Naive B cell (primary cell): ENCODE measurements at regions not wholly inside any gene's neighbourhood (a gene's known extent, or its start where the extent isn't known, plus 50 kb on each side); places are given as distances from the start of the nearest gene placed in this dataset.

ENCODE experiments used
- ATAC-seq, 2 donors: fragments of 150-1000 bp; cut with Tn5 transposase; 2 replicates each; pipeline ENCODE4 v1.10.0; 2021; ENCODE audit warnings: low read depth in 2 of 2, mild to moderate bottlenecking in 2 of 2, moderate library complexity in 2 of 2
- DNase-seq: peaks from one replicate; pipeline ENCODE4 v3.0.0; 2022
- H3K27ac Mint-ChIP-seq, 6 donors: one replicate each; pipeline ENCODE4 v1.8.0; 2020 to 2022; ENCODE audit warnings: mild to moderate bottlenecking in 6 of 6, mixed read lengths in 6 of 6, moderate library complexity in 5 of 6, inconsistent platforms in 2 of 6
- H3K27me3 Mint-ChIP-seq, 3 donors: one replicate each; pipeline ENCODE4 v1.8.0; 2021 to 2022; ENCODE audit warnings: mixed read lengths in 3 of 3, mild to moderate bottlenecking in 1 of 3
- H3K36me3 Mint-ChIP-seq, 2 donors: one replicate each; pipeline ENCODE4 v1.8.0; 2020 to 2022; ENCODE audit warnings: mixed read lengths in 2 of 2, inconsistent platforms in 1 of 2, mild to moderate bottlenecking in 1 of 2
- H3K4me1 Mint-ChIP-seq, 3 donors: one replicate each; pipeline ENCODE4 v1.8.0; 2020 to 2022; ENCODE audit warnings: mixed read lengths in 3 of 3, inconsistent platforms in 1 of 3, mild to moderate bottlenecking in 1 of 3, moderate library complexity in 1 of 3
- H3K4me3 Mint-ChIP-seq, 8 donors: one replicate each; pipeline ENCODE4 v1.8.0; 2020 to 2022; ENCODE audit warnings: mild to moderate bottlenecking in 8 of 8, mixed read lengths in 8 of 8, moderate library complexity in 8 of 8, inconsistent platforms in 2 of 8
- H3K9me3 Mint-ChIP-seq, 7 donors: one replicate each; pipeline ENCODE4 v1.8.0; 2020 to 2022; ENCODE audit warnings: mixed read lengths in 7 of 7, mild to moderate bottlenecking in 5 of 7, inconsistent platforms in 2 of 7, moderate library complexity in 1 of 7

DNA sequence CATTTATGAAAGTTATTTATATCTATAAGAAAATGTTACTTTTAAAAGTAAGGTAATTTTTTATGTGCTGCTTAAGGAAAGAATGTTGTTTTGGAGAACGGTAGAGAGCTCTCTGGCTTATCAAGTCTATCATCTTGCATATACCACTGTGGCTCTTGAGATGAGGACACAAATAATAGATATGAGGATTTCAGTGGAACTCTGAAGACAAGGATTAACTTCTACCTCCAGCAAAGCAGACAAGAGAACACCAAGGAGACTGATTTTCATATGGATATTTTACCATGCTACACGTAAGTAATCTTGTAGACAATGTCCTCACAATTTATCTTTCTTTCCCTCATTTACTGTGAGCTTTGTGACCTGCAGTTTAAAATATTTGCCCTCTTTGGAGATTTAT lies 557.5 kb upstream of the NDST4 start:
- Mint-ChIP-seq H3K27me3 (no peaks in the 10 kb centered on the region), H3K36me3 (no peaks in the 10 kb centered on the region), H3K27ac (no peak overlapping the region), H3K4me3 (no peak overlapping the region), H3K9me3 (peaks cover 0 to 2% (median 0%) of the 10 kb centered on the region in 7 donors), H3K4me1 (no peaks in the 10 kb centered on the region)
- ATAC-seq (no peak), DNase-seq (no peak)

- ATAC-seq: no peak
- no peaks in the 10 kb centered on the region for H3K4me1 Mint-ChIP-seq
- no peak overlapping the region for H3K27ac Mint-ChIP-seq
- no peak for DNase-seq
- H3K9me3 Mint-ChIP-seq: peaks cover 0 to 2% (median 0%) of the 10 kb centered on the region in 7 donors
- no peak overlapping the region for H3K4me3 Mint-ChIP-seq
- no peaks in the 10 kb centered on the region for H3K36me3 Mint-ChIP-seq
- no peaks in the 10 kb centered on the region for H3K27me3 Mint-ChIP-seq
Observed at GRCh38 chr4:115668396-115668795, 555.0 kb upstream of the NDST4 start.

- no peaks in the 10 kb centered on the region for H3K36me3 Mint-ChIP-seq
- no peak overlapping the region for H3K4me3 Mint-ChIP-seq
- DNase-seq: no peak
- no peak for ATAC-seq
- no peaks in the 10 kb centered on the region for H3K27me3 Mint-ChIP-seq
- H3K4me1 Mint-ChIP-seq: no peaks in the 10 kb centered on the region
- no peak overlapping the region for H3K27ac Mint-ChIP-seq
- peaks cover 0 to 2% (median 0%) of the 10 kb centered on the region in 7 donors for H3K9me3 Mint-ChIP-seq
Observed at GRCh38 chr4:115664285-115664684, 550.9 kb upstream of the NDST4 start.

DNA sequence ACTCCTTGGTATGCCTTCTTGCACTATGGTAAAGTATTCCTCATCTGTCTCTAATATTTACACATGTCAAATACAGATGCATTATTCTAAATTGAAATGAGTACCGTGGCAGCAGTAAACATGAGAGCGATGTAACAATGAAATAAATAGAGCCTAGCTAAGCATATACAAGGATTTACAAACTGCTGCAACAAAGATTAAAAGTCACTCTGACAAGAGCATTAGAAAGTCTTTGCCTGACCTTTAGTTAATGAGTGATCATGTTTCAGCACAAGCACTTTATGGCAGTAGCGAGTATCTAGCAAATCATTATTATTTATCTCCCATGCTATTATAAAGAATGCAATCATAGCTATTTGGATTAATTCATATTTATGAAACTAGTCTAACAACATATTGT lies 547.0 kb upstream of the NDST4 start:
- H3K9me3 Mint-ChIP-seq: no peaks in the 10 kb centered on the region
- H3K4me1 Mint-ChIP-seq: no peaks in the 10 kb centered on the region
- no peak overlapping the region for H3K27ac Mint-ChIP-seq
- ATAC-seq (no peak), DNase-seq (no peak)
- no peaks in the 10 kb centered on the region for H3K36me3 Mint-ChIP-seq
- no peaks in the 10 kb centered on the region for H3K27me3 Mint-ChIP-seq
- H3K4me3 Mint-ChIP-seq: no peak overlapping the region

GRCh38 chr4:115657991-115658650 lies 544.7 kb upstream of the NDST4 start:
- DNase-seq: no peak
- Mint-ChIP-seq H3K36me3 (no peaks in the 10 kb centered on the region), H3K4me3 (no peak overlapping the region), H3K27ac (no peak overlapping the region), H3K4me1 (no peaks in the 10 kb centered on the region), H3K27me3 (no peaks in the 10 kb centered on the region), H3K9me3 (peaks cover 0 to 8% (median 0%) of the 10 kb centered on the region in 7 donors)
- ATAC-seq: no peak

DNA sequence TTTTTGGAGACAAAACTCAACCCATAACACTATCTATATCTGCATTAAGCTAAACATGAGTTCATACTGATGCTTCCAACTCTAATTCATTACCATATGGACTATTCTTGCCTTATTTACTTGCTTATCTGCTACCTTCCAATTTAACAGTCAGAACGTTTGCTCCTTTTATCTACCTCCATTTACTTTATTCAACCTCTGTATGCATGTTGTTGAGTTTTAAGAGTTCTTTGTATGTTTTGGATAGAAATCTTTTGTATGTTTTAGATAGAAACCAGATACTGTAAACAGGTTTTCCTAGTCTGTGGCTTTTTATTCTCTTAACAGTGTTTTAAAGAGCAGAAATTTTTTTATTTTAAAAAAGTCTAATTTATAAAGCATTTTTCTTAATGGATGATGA lies 542.2 kb upstream of the NDST4 start:
- no peaks in the 10 kb centered on the region for H3K27me3 Mint-ChIP-seq
- DNase-seq: no peak
- H3K4me1 Mint-ChIP-seq: no peaks in the 10 kb centered on the region
- no peaks in the 10 kb centered on the region for H3K36me3 Mint-ChIP-seq
- H3K4me3 Mint-ChIP-seq: no peak overlapping the region
- no peak for ATAC-seq
- H3K9me3 Mint-ChIP-seq: peaks cover 0 to 10% (median 2%) of the 10 kb centered on the region in 7 donors
- no peak overlapping the region for H3K27ac Mint-ChIP-seq

- Mint-ChIP-seq H3K36me3 (no peaks in the 10 kb centered on the region), H3K4me3 (no peak overlapping the region), H3K27ac (no peak overlapping the region), H3K9me3 (peaks cover 0 to 5% (median under 1%) of the 10 kb centered on the region in 7 donors), H3K27me3 (no peaks in the 10 kb centered on the region), H3K4me1 (no peaks in the 10 kb centered on the region)
- DNase-seq (no peak), ATAC-seq (no peak)
Observed at GRCh38 chr4:115648786-115649185, 535.4 kb upstream of the NDST4 start.

DNA sequence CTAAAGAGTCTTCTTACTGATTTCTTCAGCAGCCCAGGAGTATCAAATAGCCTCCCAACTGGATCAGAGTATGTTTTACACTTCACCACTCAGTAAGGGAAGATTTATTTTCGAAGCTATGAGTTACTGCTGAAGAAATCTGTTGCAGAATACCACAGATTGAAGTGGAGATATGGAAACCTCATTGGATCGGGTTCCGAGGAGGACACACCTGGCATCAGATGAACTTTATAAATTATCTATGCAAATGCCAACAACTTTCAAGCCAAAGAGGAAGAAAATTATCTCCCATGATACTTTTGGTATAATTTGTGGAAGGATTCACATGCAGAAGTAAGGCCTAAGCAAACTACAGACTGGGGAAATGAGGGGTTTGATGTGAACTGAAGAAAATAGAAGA lies 515.9 kb upstream of the NDST4 start:
- no peaks in the 10 kb centered on the region for H3K27me3 Mint-ChIP-seq
- H3K27ac Mint-ChIP-seq: no peak overlapping the region
- peaks cover 0 to 5% (median 0%) of the 10 kb centered on the region in 7 donors for H3K9me3 Mint-ChIP-seq
- H3K36me3 Mint-ChIP-seq: no peaks in the 10 kb centered on the region
- H3K4me3 Mint-ChIP-seq: no peak overlapping the region
- ATAC-seq (no peak), DNase-seq (no peak)
- H3K4me1 Mint-ChIP-seq: no peaks in the 10 kb centered on the region

DNA sequence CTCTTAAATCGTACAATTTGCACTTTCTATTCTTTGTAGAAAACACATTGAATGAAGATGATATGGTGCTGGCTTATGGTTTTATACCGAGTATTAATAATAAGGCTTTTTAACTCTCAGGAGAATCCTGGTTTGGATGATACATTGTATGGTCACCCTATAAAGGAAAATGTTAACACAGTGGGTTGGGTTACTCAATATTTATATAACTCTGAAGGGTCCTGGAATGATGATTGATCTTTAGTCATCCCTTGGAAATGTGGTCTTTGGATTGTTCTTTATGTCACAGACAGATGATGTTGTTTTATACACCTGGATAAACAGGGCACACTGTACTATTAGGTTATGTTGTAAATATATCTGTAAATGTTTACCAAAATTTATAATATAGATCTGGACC lies 496.2 kb upstream of the NDST4 start:
- ATAC-seq (no peak), DNase-seq (no peak)
- Mint-ChIP-seq H3K27ac (no peak overlapping the region), H3K36me3 (no peaks in the 10 kb centered on the region), H3K9me3 (peaks cover 0 to 3% (median 0%) of the 10 kb centered on the region in 7 donors), H3K27me3 (no peaks in the 10 kb centered on the region), H3K4me3 (no peak overlapping the region), H3K4me1 (no peaks in the 10 kb centered on the region)

DNA sequence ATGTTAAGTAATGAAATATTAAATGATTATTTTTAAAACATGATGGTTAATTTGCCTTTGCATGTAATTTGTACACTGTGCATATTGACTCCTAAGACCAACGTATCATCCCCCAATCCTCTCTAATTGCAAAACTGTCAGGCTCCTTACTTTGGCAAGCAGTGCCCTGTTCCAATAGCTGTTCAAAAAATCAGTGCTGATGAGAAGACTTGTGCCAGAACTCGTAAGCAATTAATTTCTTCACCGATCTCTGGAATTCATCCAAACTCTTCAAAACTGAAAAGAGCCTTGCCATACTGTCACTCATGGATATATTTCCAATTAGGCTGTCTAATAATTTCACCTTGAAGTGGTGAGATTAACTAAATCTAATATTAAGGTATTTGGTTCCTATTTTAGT lies 493.9 kb upstream of the NDST4 start:
- ATAC-seq: no peak
- Mint-ChIP-seq H3K27me3 (no peaks in the 10 kb centered on the region), H3K4me1 (no peaks in the 10 kb centered on the region)

GRCh38 chr4:115596265-115597001 lies 483.0 kb upstream of the NDST4 start:
- H3K4me3 Mint-ChIP-seq: no peak overlapping the region
- H3K27me3 Mint-ChIP-seq: no peaks in the 10 kb centered on the region
- ATAC-seq (no peak), DNase-seq (no peak)
- peaks cover 0 to 7% (median 4%) of the 10 kb centered on the region in 7 donors for H3K9me3 Mint-ChIP-seq
- no peaks in the 10 kb centered on the region for H3K4me1 Mint-ChIP-seq
- H3K36me3 Mint-ChIP-seq: no peaks in the 10 kb centered on the region
- no peak overlapping the region for H3K27ac Mint-ChIP-seq

More for the DNA sequence above, 493.9 kb upstream of the NDST4 start:
- Mint-ChIP-seq H3K4me3 (no peak overlapping the region), H3K27ac (no peak overlapping the region), H3K36me3 (no peaks in the 10 kb centered on the region), H3K9me3 (peaks cover 0 to 2% (median 0%) of the 10 kb centered on the region in 7 donors)
- DNase-seq: no peak

GRCh38 chr4:115580901-115581300 lies 467.5 kb upstream of the NDST4 start:
- Mint-ChIP-seq H3K9me3 (peaks cover 0 to 3% (median 0%) of the 10 kb centered on the region in 7 donors), H3K27me3 (no peaks in the 10 kb centered on the region), H3K4me3 (no peak overlapping the region), H3K27ac (no peak overlapping the region), H3K36me3 (no peaks in the 10 kb centered on the region), H3K4me1 (no peaks in the 10 kb centered on the region)
- ATAC-seq: no peak
- DNase-seq: no peak

DNA sequence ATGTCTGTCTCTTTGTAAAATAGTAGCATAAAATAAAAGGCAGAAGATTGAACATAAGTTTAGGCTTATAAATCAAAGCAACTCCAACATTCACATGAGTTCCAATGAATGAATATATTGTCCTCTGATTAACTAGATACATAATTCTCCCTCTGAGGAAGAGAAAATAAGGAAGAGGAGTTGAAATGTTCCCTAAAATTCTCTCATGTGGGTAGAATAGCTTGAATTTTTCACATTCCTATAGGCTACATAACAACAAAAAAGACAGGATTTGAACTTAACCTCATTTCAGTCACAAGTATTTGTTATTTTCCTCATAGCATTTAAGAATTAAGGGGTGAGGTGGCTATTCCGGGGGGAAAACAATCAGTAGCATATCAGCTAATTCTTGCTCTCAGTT lies 462.4 kb upstream of the NDST4 start:
- ATAC-seq: no peak
- Mint-ChIP-seq H3K9me3 (peaks cover 0 to 24% (median 2%) of the 10 kb centered on the region in 7 donors), H3K27me3 (no peaks in the 10 kb centered on the region), H3K27ac (no peak overlapping the region), H3K4me1 (no peaks in the 10 kb centered on the region), H3K36me3 (no peaks in the 10 kb centered on the region), H3K4me3 (no peak overlapping the region)
- no peak for DNase-seq

DNA sequence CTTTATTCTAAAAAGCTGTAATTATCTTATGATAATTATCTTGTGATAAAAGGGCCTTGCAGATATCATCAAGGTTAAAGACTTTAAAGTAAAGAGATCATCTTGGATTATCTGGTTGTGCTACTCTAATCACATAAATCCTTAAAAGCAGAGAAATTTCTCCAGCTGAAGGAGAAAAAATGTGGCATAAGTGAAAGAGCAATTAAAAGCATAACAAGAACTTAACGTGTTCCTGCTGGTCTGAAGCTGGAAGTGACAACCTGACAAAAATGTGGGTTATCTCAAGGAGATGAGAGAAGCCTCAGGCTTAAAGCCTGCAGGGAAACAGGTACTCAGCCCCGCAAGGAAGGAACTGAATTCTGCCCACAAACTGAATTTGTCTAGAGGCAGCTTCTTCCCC lies 449.1 kb upstream of the NDST4 start:
- no peak for ATAC-seq
- Mint-ChIP-seq H3K36me3 (no peaks in the 10 kb centered on the region), H3K4me3 (no peak overlapping the region), H3K27me3 (no peaks in the 10 kb centered on the region), H3K4me1 (no peaks in the 10 kb centered on the region), H3K9me3 (no peaks in the 10 kb centered on the region), H3K27ac (no peak overlapping the region)
- no peak for DNase-seq
